ENCODE measurements at regions not wholly inside any gene's neighbourhood (a gene's known extent, or its start where the extent isn't known, plus 50 kb on each side); places are given as distances from the start of the nearest gene placed in this dataset.

GRCh38 chr3:170754311-170754693 lies 115.7 kb downstream of the RPL22L1 start:
- no peak for ATAC-seq
- TF ChIP-seq CREB5 (CRISPR knock-in tag; IDR thresholded peaks at IDR 0.05; ENCODE audit: low read depth) (no peak), GLIS3 (CRISPR knock-in tag; IDR thresholded peaks at IDR 0.05) (no peak), ZNF70 (CRISPR knock-in tag; IDR thresholded peaks at IDR 0.05) (no peak), ZFP3 (CRISPR knock-in tag; IDR thresholded peaks at IDR 0.05) (no peak), TOX (CRISPR knock-in tag; IDR thresholded peaks at IDR 0.05; ENCODE audit: borderline replicate concordance) (no peak), CSDC2 (CRISPR knock-in tag; IDR thresholded peaks at IDR 0.05) (no peak), TCF4 (CRISPR knock-in tag; IDR thresholded peaks at IDR 0.05; ENCODE audit: borderline replicate concordance) (no peak), RARB (CRISPR knock-in tag; IDR thresholded peaks at IDR 0.05) (no peak), POU6F1 (CRISPR knock-in tag; IDR thresholded peaks at IDR 0.05; ENCODE audit: borderline replicate concordance, low read depth) (no peak), SNAI2 (CRISPR knock-in tag; IDR thresholded peaks at IDR 0.05) (no peak), ARNTL (CRISPR knock-in tag; IDR thresholded peaks at IDR 0.05; ENCODE audit: borderline replicate concordance, low read depth) (no peak)
- TF ChIP-seq, protein P1, sequence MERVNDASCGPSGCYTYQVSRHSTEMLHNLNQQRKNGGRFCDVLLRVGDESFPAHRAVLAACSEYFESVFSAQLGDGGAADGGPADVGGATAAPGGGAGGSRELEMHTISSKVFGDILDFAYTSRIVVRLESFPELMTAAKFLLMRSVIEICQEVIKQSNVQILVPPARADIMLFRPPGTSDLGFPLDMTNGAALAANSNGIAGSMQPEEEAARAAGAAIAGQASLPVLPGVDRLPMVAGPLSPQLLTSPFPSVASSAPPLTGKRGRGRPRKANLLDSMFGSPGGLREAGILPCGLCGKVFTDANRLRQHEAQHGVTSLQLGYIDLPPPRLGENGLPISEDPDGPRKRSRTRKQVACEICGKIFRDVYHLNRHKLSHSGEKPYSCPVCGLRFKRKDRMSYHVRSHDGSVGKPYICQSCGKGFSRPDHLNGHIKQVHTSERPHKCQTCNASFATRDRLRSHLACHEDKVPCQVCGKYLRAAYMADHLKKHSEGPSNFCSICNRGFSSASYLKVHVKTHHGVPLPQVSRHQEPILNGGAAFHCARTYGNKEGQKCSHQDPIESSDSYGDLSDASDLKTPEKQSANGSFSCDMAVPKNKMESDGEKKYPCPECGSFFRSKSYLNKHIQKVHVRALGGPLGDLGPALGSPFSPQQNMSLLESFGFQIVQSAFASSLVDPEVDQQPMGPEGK (CRISPR knock-in tag; IDR thresholded peaks at IDR 0.05; ENCODE audit: borderline replicate concordance) = no peak
- TF ChIP-seq, protein P2, sequence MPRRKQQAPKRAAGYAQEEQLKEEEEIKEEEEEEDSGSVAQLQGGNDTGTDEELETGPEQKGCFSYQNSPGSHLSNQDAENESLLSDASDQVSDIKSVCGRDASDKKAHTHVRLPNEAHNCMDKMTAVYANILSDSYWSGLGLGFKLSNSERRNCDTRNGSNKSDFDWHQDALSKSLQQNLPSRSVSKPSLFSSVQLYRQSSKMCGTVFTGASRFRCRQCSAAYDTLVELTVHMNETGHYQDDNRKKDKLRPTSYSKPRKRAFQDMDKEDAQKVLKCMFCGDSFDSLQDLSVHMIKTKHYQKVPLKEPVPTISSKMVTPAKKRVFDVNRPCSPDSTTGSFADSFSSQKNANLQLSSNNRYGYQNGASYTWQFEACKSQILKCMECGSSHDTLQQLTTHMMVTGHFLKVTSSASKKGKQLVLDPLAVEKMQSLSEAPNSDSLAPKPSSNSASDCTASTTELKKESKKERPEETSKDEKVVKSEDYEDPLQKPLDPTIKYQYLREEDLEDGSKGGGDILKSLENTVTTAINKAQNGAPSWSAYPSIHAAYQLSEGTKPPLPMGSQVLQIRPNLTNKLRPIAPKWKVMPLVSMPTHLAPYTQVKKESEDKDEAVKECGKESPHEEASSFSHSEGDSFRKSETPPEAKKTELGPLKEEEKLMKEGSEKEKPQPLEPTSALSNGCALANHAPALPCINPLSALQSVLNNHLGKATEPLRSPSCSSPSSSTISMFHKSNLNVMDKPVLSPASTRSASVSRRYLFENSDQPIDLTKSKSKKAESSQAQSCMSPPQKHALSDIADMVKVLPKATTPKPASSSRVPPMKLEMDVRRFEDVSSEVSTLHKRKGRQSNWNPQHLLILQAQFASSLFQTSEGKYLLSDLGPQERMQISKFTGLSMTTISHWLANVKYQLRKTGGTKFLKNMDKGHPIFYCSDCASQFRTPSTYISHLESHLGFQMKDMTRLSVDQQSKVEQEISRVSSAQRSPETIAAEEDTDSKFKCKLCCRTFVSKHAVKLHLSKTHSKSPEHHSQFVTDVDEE (CRISPR knock-in tag; IDR thresholded peaks at IDR 0.05) = no peak

DNA sequence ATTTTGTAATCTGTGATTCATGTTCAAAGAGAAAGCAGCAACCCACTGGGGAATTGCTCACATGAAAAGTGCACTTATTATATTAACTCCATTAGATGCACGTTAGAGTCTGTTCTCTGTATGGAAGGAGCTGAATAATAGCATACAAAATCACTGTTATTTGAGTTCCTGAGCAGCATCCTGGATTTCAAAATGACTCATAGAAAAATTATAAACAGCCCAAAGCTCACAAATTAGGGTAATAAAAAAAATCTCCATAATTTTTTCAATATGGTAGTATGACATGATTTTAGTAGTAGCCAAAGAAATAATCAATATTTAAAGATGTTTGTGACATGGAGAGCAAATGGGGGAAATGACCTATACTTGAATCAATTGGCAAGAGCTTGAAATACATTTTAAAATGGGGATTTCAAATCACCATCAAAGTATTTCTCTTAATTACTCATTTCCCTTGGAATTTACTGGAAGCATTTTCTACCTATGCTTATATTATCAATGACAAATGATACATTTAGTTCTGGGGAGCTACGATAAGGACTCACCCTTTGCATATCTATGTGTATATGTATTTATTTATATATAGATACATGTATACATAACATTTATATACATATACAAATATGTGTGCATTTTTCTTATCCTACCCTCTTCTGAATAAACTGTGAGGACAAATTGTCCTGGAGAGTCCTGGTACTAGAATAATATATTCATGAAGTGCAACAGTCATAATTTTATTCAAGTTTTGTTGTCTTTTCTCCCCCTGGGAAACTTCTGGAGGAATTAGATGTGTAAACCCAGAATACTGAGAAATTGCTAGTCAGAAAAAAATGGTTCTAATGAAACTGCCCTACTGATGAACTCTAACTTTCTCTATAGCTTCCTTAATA lies 116.3 kb downstream of the RPL22L1 start:
- TF ChIP-seq ISL1 (CRISPR knock-in tag; IDR thresholded peaks at IDR 0.05) (peak; percentile 87), ZNF8 (CRISPR knock-in tag; IDR thresholded peaks at IDR 0.05) (no peak), ESRRG (CRISPR knock-in tag; IDR thresholded peaks at IDR 0.05) (no peak)
- ATAC-seq = peak; percentile 50

DNA sequence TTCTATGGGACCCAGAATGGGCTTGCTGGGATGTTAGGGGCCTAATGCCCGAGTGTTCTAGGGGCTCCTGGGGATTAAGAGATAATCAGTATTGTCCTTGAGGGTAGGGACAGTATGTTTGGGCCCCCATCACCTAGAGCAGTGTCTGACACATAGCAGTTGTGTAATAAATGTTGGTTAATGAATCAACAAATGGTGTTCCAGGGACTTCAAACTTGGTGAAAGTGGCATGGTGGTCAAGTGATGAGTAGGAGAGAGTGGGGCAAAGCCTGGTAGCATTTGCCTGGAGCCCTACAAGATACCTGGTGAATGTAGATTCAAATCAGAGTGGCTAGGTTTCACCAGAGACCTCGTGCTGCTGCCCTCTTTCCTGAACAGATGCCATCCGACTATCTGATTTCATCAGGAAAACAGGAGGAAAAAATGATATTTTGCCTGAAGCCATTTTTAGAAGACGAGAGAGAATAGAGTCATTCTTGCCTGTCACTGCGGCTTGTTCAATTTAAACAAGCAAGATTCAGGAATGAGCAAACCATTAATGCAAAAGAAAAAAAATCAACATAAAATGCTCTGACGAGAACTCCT lies 117.3 kb downstream of the RPL22L1 start:
- no peak for TF ChIP-seq CSDC2 (CRISPR knock-in tag; IDR thresholded peaks at IDR 0.05)
- ATAC-seq = no peak

GRCh38 chr3:170751899-170752293 lies 118.1 kb downstream of the RPL22L1 start:
- TF ChIP-seq POU6F1 (CRISPR knock-in tag; IDR thresholded peaks at IDR 0.05; ENCODE audit: borderline replicate concordance, low read depth) = no peak
- no peak for TF ChIP-seq ZC3H10 (CRISPR knock-in tag; IDR thresholded peaks at IDR 0.05)
- no peak for TF ChIP-seq ZFP30 (CRISPR knock-in tag; IDR thresholded peaks at IDR 0.05)
- TF ChIP-seq TCF4 (CRISPR knock-in tag; IDR thresholded peaks at IDR 0.05; ENCODE audit: borderline replicate concordance) = no peak
- TF ChIP-seq, protein P3, sequence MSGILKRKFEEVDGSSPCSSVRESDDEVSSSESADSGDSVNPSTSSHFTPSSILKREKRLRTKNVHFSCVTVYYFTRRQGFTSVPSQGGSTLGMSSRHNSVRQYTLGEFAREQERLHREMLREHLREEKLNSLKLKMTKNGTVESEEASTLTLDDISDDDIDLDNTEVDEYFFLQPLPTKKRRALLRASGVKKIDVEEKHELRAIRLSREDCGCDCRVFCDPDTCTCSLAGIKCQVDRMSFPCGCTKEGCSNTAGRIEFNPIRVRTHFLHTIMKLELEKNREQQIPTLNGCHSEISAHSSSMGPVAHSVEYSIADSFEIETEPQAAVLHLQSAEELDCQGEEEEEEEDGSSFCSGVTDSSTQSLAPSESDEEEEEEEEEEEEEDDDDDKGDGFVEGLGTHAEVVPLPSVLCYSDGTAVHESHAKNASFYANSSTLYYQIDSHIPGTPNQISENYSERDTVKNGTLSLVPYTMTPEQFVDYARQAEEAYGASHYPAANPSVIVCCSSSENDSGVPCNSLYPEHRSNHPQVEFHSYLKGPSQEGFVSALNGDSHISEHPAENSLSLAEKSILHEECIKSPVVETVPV (CRISPR knock-in tag; IDR thresholded peaks at IDR 0.05) = no peak
- no peak for TF ChIP-seq ZFP3 (CRISPR knock-in tag; IDR thresholded peaks at IDR 0.05)
- TF ChIP-seq OSR1 (CRISPR knock-in tag; IDR thresholded peaks at IDR 0.05) = no peak
- TF ChIP-seq, protein P1 (CRISPR knock-in tag; IDR thresholded peaks at IDR 0.05; ENCODE audit: borderline replicate concordance) = no peak
- TF ChIP-seq TOX (CRISPR knock-in tag; IDR thresholded peaks at IDR 0.05; ENCODE audit: borderline replicate concordance) = no peak
- no peak for TF ChIP-seq SNAI2 (CRISPR knock-in tag; IDR thresholded peaks at IDR 0.05)
- no peak for TF ChIP-seq GLIS3 (CRISPR knock-in tag; IDR thresholded peaks at IDR 0.05)
- peak; percentile 53 for ATAC-seq

Data from SK-N-SH treated with all-trans-retinoic acid at 6 μM for 48 hours (cell line).